ENCODE measurements at regions not wholly inside any gene's neighbourhood (a gene's known extent, or its start where the extent isn't known, plus 50 kb on each side); places are given as distances from the start of the nearest gene placed in this dataset.
"Not testable (repeated sequence)": the region's sequence is repeated elsewhere in the genome, so short reads cannot be mapped to it uniquely, and the experiment has no call there.

GRCh38 chr6:76876430-76876829 lies 586.9 kb downstream of the HTR1B start:
- 0 out of 3 replicates have a peak, but pooled peaks have one; percentile 25 for ATAC-seq
- H3K27ac ChIP-seq (ENCODE audit: extremely low read length, insufficient read depth, low read length); H3K9ac ChIP-seq (ENCODE audit: insufficient read depth, low read depth, low read length); DNase-seq (ENCODE audit: low spot score); H3K4me1 ChIP-seq (ENCODE audit: insufficient read depth, low read length); in situ Hi-C loops (cut with HindIII; ENCODE audit: extremely low pct_ligation_motif_present, low pct_unique_long_range_greater_than_20kb); H2AFZ ChIP-seq (ENCODE audit: low read length); FAIRE-seq; H3K4me3 ChIP-seq (replicated peaks in 1 of 3; ENCODE audit: insufficient read depth in 1 of 3, low read depth in 2 of 3, low read length in 3 of 3); H3K36me3 ChIP-seq (replicated peaks in 1 of 2; ENCODE audit: control insufficient read depth in 1 of 2, insufficient read depth in 2 of 2, low read length in 2 of 2); H3K27me3 ChIP-seq (ENCODE audit: control insufficient read depth in 1 of 2, insufficient read depth in 2 of 2, low read length in 2 of 2); H3K9me3 ChIP-seq (ENCODE audit: low read length); H4K20me1 ChIP-seq (ENCODE audit: insufficient read depth, low read length); H3K4me2 ChIP-seq (ENCODE audit: low read depth, low read length); POLR2A ChIA-PET; BruUV-seq (replicated peaks); H3K79me2 ChIP-seq (ENCODE audit: insufficient read depth, low read length); TF ChIP-seq FOXA1 (IDR thresholded peaks at IDR 0.05): not testable (repeated sequence)
- TF ChIP-seq ZNF281 (CRISPR knock-in tag; IDR thresholded peaks at IDR 0.05; ENCODE audit: borderline replicate concordance) (peak; percentile 68; the same call in 1 of the 2 replicates), FOXA1 (CRISPR knock-in tag; IDR thresholded peaks at IDR 0.05) (peak; percentile 48; the same call in 1 of the 2 replicates)
- no CpG with 5 or more reads among the region's 18 CpGs for WGBS (ENCODE audit: low lambda C conversion rate)
- intact Hi-C loops (cut with micrococcal nuclease; ENCODE audit: unreplicated experiment), result loop anchor here (5.0 kb wide), 1 partner anchor 944 kb away; no protein-coding TSS in a partner anchor
- CTCF ChIA-PET (ENCODE audit: low intra/inter-chr PET ratio, low total read pairs), result interaction anchor here (1.3 kb wide), 1 partner anchor 194 kb away, joined by 10 read pairs; no protein-coding TSS in a partner anchor

- ATAC-seq (no peak), FAIRE-seq (no peak), DNase-seq (ENCODE audit: low spot score) (no peak)
- no peak overlapping the region for H3K9ac ChIP-seq (ENCODE audit: insufficient read depth, low read depth, low read length)
- H3K36me3 ChIP-seq (replicated peaks in 1 of 2; ENCODE audit: control insufficient read depth in 1 of 2, insufficient read depth in 2 of 2, low read length in 2 of 2), result no peaks in the 10 kb centered on the region
- 3% methylated on average over 3 of the region's 3 CpGs for WGBS (ENCODE audit: low lambda C conversion rate)
- no peaks in the 10 kb centered on the region for H3K4me1 ChIP-seq (ENCODE audit: insufficient read depth, low read length)
- H3K27ac ChIP-seq (ENCODE audit: extremely low read length, insufficient read depth, low read length), result no peak overlapping the region
- H2AFZ ChIP-seq (ENCODE audit: low read length), result no peak overlapping the region
- in situ Hi-C loops (cut with HindIII; ENCODE audit: extremely low pct_ligation_motif_present, low pct_unique_long_range_greater_than_20kb), result loop anchor here (25.0 kb wide), 2 partner anchors 180 to 930 kb away; no protein-coding TSS in a partner anchor
- CTCF ChIA-PET (ENCODE audit: low intra/inter-chr PET ratio, low total read pairs), result no interaction called here
- intact Hi-C loops (cut with micrococcal nuclease; ENCODE audit: unreplicated experiment), result loop anchor here (10.0 kb wide), 1 partner anchor 112 kb away; no protein-coding TSS in a partner anchor
- TF ChIP-seq TBX3 (IDR thresholded peaks at IDR 0.05; ENCODE audit: borderline replicate concordance), result no peak
- no peak for TF ChIP-seq ZNF18 (CRISPR knock-in tag; IDR thresholded peaks at IDR 0.05; ENCODE audit: insufficient replicate concordance)
- no peak for TF ChIP-seq GPN1 (CRISPR knock-in tag; IDR thresholded peaks at IDR 0.05; ENCODE audit: borderline replicate concordance)
- TF ChIP-seq GATAD1 (CRISPR knock-in tag; IDR thresholded peaks at IDR 0.05), result no peak
- TF ChIP-seq PAF1 (CRISPR knock-in tag; IDR thresholded peaks at IDR 0.05), result no peak
- no peak for TF ChIP-seq HNRNPLL (IDR thresholded peaks at IDR 0.05; ENCODE audit: low read depth, low read length, poor library complexity, severe bottlenecking)
- no peak for TF ChIP-seq ZNF10 (CRISPR knock-in tag; IDR thresholded peaks at IDR 0.05; ENCODE audit: borderline replicate concordance, low read depth)
- no peak for TF ChIP-seq TCF7L2 (IDR thresholded peaks at IDR 0.05; ENCODE audit: low read depth, low read length)
- TF ChIP-seq FOSL2 (CRISPR knock-in tag; IDR thresholded peaks at IDR 0.05), result no peak
- no peak for TF ChIP-seq ZNF205 (CRISPR knock-in tag; IDR thresholded peaks at IDR 0.05)
- TF ChIP-seq ZNF775 (CRISPR knock-in tag; IDR thresholded peaks at IDR 0.05; ENCODE audit: borderline replicate concordance), result no peak
- H3K79me2 ChIP-seq (ENCODE audit: insufficient read depth, low read length), result no peaks in the 10 kb centered on the region
- H3K4me3 ChIP-seq (replicated peaks in 1 of 3; ENCODE audit: insufficient read depth in 1 of 3, low read depth in 2 of 3, low read length in 3 of 3), result no peak overlapping the region
- no peaks in the 10 kb centered on the region for H3K9me3 ChIP-seq (ENCODE audit: low read length)
- POLR2A ChIA-PET, result no interaction called here
- no peaks in the 10 kb centered on the region; a peak in 1 of 5 replicates for H3K27me3 ChIP-seq (ENCODE audit: control insufficient read depth in 1 of 2, insufficient read depth in 2 of 2, low read length in 2 of 2)
- no peaks in the 10 kb centered on the region; the same call in 1 of the 2 replicates for H4K20me1 ChIP-seq (ENCODE audit: insufficient read depth, low read length)
- BruUV-seq (replicated peaks), result no TSS peak
- H3K4me2 ChIP-seq (ENCODE audit: low read depth, low read length), result no peak overlapping the region
Observed at GRCh38 chr6:76867182-76867581, 596.1 kb downstream of the HTR1B start.

Data from HepG2 (cell line).